Mesenchymal stem cell (in vitro differentiated cells and primary cell): ENCODE measurements at regions not wholly inside any gene's neighbourhood (a gene's known extent, or its start where the extent isn't known, plus 50 kb on each side); places are given as distances from the start of the nearest gene placed in this dataset.

Source experiments
- DNase-seq: peaks from one replicate; pipeline ENCODE4 v3.0.0-alpha.2; 2013
- H2AFZ ChIP-seq: one replicate; pipeline ENCODE4 v1.6.1; 2013; ENCODE audit warnings: low read depth, mild to moderate bottlenecking, control low read depth, inconsistent platforms, low read length, moderate library complexity
- H2AK5ac ChIP-seq: 2 replicates; pipeline ENCODE4 v1.6.1; 2013; ENCODE audit warnings: low read length, moderate library complexity, mild to moderate bottlenecking, inconsistent platforms; ENCODE audit not compliant: severe bottlenecking
- H2BK120ac ChIP-seq: one replicate; pipeline ENCODE4 v1.6.1; 2013; ENCODE audit warnings: low read depth, mild to moderate bottlenecking, inconsistent platforms, low read length, moderate library complexity
- H2BK12ac ChIP-seq, 2 experiments: one replicate each; pipeline ENCODE4 v1.6.1; 2013; ENCODE audit warnings: inconsistent platforms in 2 of 2, low read length in 2 of 2, mild to moderate bottlenecking in 2 of 2, moderate library complexity in 2 of 2, control low read depth in 1 of 2
- H2BK15ac ChIP-seq: one replicate; pipeline ENCODE4 v1.6.1; 2013; ENCODE audit warnings: mild to moderate bottlenecking, low read depth, inconsistent platforms; ENCODE audit not compliant: poor library complexity, severe bottlenecking
- H2BK5ac ChIP-seq: 2 replicates; pipeline ENCODE4 v1.6.1; 2013; ENCODE audit warnings: low read depth, mild to moderate bottlenecking, low read length, control low read depth, inconsistent platforms; ENCODE audit not compliant: poor library complexity, severe bottlenecking
- H3K14ac ChIP-seq, 2 experiments: one replicate each; pipeline ENCODE4 v1.6.1; 2013; ENCODE audit warnings: inconsistent platforms in 2 of 2, low read length in 2 of 2, control low read depth in 1 of 2, mild to moderate bottlenecking in 1 of 2, moderate library complexity in 1 of 2
- H3K18ac ChIP-seq, 2 experiments: one replicate each; pipeline ENCODE4 v1.6.1; 2013; ENCODE audit warnings: inconsistent platforms in 2 of 2, low read length in 2 of 2, control low read depth in 1 of 2, low read depth in 1 of 2, mild to moderate bottlenecking in 1 of 2
- H3K23ac ChIP-seq, 2 experiments: one replicate each; pipeline ENCODE4 v1.6.1; 2013; ENCODE audit warnings: inconsistent platforms in 2 of 2, low read length in 2 of 2, mild to moderate bottlenecking in 2 of 2, moderate library complexity in 2 of 2, control low read depth in 1 of 2
- H3K27ac ChIP-seq: 2 replicates; pipeline ENCODE4 v1.5.1; 2013; ENCODE audit warnings: mild to moderate bottlenecking, moderate library complexity, low read length, control low read depth, inconsistent platforms; ENCODE audit not compliant: poor library complexity, severe bottlenecking
- H3K27me3 ChIP-seq, 2 experiments: 2 replicates each; pipeline versions ENCODE4 v1.6.1 to v1.7.0; 2013; ENCODE audit warnings: low read length in 2 of 2, mild to moderate bottlenecking in 2 of 2, moderate library complexity in 2 of 2, control low read depth in 1 of 2, inconsistent platforms in 1 of 2; ENCODE audit not compliant: control insufficient read depth in 1 of 2, insufficient read depth in 1 of 2
- H3K36me3 ChIP-seq, 2 experiments: 2 replicates each; pipeline versions ENCODE4 v1.6.1 to v1.7.0; 2013; ENCODE audit warnings: low read length in 2 of 2, control low read depth in 1 of 2, inconsistent platforms in 1 of 2, low read depth in 1 of 2, mild to moderate bottlenecking in 1 of 2; ENCODE audit not compliant: insufficient read depth in 2 of 2, control insufficient read depth in 1 of 2
- H3K4ac ChIP-seq, 2 experiments: one replicate each; pipeline ENCODE4 v1.6.1; 2013; ENCODE audit warnings: inconsistent platforms in 2 of 2, low read length in 2 of 2, mild to moderate bottlenecking in 2 of 2, moderate library complexity in 2 of 2, control low read depth in 1 of 2, low read depth in 1 of 2
- H3K4me1 ChIP-seq: 2 replicates; pipeline ENCODE4 v1.6.1; 2013; ENCODE audit warnings: low read depth, low read length, control low read depth; ENCODE audit not compliant: control insufficient read depth, insufficient read depth
- H3K4me2 ChIP-seq: 2 replicates; pipeline ENCODE4 v1.6.1; 2013; ENCODE audit warnings: low read length, mild to moderate bottlenecking, inconsistent platforms; ENCODE audit not compliant: poor library complexity, severe bottlenecking
- H3K4me3 ChIP-seq, 2 experiments: 2 replicates each; pipeline versions ENCODE4 v1.5.1 to v1.7.0; 2013; ENCODE audit warnings: low read length in 2 of 2, mild to moderate bottlenecking in 2 of 2, control low read depth in 1 of 2, low read depth in 1 of 2; ENCODE audit not compliant: insufficient read depth in 1 of 2
- H3K79me1 ChIP-seq: replicated peaks from 2 replicates; pipeline ENCODE4 v1.6.1; 2013; ENCODE audit warnings: mild to moderate bottlenecking, control low read depth, low read length, inconsistent platforms; ENCODE audit not compliant: poor library complexity, severe bottlenecking
- H3K9ac ChIP-seq: 2 replicates; pipeline ENCODE4 v1.7.0; 2013; ENCODE audit warnings: mild to moderate bottlenecking, low read length, moderate library complexity
- H3K9me3 ChIP-seq: 2 replicates; pipeline ENCODE4 v1.7.0; 2013; ENCODE audit warnings: mild to moderate bottlenecking, low read length; ENCODE audit not compliant: control insufficient read depth
- H4K8ac ChIP-seq: one replicate; pipeline ENCODE4 v1.6.1; 2013; ENCODE audit warnings: inconsistent platforms, mild to moderate bottlenecking, low read length, moderate library complexity
- H4K91ac ChIP-seq: one replicate; pipeline ENCODE4 v1.6.1; 2013; ENCODE audit warnings: mild to moderate bottlenecking, low read length, inconsistent platforms
- WGBS: methylation state at CpG from one replicate; pipeline ENCODE4 v1.1.7; 2013; ENCODE audit warnings: mixed read lengths; 5-methylcytosine and 5-hydroxymethylcytosine counted together

GRCh38 chr4:111214371-111214770 is 591.5 kb upstream of the PITX2 start:
- Histone ChIP-seq H3K18ac (no peak overlapping the region), H3K4me1 (no peaks in the 10 kb centered on the region), H3K27me3 (no peaks in the 10 kb centered on the region), H3K9ac (no peak overlapping the region), H3K27ac (no peak overlapping the region), H4K8ac (no peak overlapping the region), H3K4me2 (no peak overlapping the region), H2BK12ac (no peak overlapping the region), H3K14ac (no peak overlapping the region), H2BK15ac (no peak overlapping the region), H3K9me3 (no peaks in the 10 kb centered on the region), H3K4ac (no peak overlapping the region), H3K36me3 (no peaks in the 10 kb centered on the region), H2AFZ (no peak overlapping the region), H3K79me1 (no peaks in the 10 kb centered on the region), H2BK5ac (no peak overlapping the region), H4K91ac (no peak overlapping the region), H2AK5ac (no peak overlapping the region), H3K4me3 (no peak overlapping the region), H3K23ac (no peak overlapping the region), H2BK120ac (no peak overlapping the region)
- WGBS, result no CpG with 5 or more reads among the region's 1 CpG
- DNase-seq, result no peak

GRCh38 chr4:111215755-111216154 is 592.9 kb upstream of the PITX2 start:
- no peaks in the 10 kb centered on the region for H3K9me3 ChIP-seq
- no peak overlapping the region for H4K91ac ChIP-seq
- no peak overlapping the region for H2BK15ac ChIP-seq
- no peak overlapping the region for H3K4me2 ChIP-seq
- H3K27ac ChIP-seq, result no peak overlapping the region
- no peak overlapping the region for H2BK120ac ChIP-seq
- H2BK12ac ChIP-seq, result no peak overlapping the region
- H3K9ac ChIP-seq, result no peak overlapping the region
- no peaks in the 10 kb centered on the region for H3K36me3 ChIP-seq
- no peak overlapping the region for H3K18ac ChIP-seq
- H3K14ac ChIP-seq, result no peak overlapping the region
- no peak overlapping the region for H4K8ac ChIP-seq
- H2BK5ac ChIP-seq, result no peak overlapping the region
- no peaks in the 10 kb centered on the region for H3K4me1 ChIP-seq
- H3K27me3 ChIP-seq, result no peaks in the 10 kb centered on the region
- no peak overlapping the region for H2AFZ ChIP-seq
- DNase-seq, result no peak
- H3K23ac ChIP-seq, result no peak overlapping the region
- no peak overlapping the region for H3K4me3 ChIP-seq
- no peak overlapping the region for H2AK5ac ChIP-seq
- no peak overlapping the region for H3K4ac ChIP-seq
- H3K79me1 ChIP-seq, result no peaks in the 10 kb centered on the region

GRCh38 chr4:111216791-111217190 is 593.9 kb upstream of the PITX2 start:
- Histone ChIP-seq H4K91ac (no peak overlapping the region), H3K18ac (no peak overlapping the region), H4K8ac (no peak overlapping the region), H3K14ac (no peak overlapping the region), H2AK5ac (no peak overlapping the region), H3K9me3 (no peaks in the 10 kb centered on the region), H3K36me3 (no peaks in the 10 kb centered on the region), H2BK15ac (no peak overlapping the region), H3K4me2 (no peak overlapping the region), H3K27me3 (no peaks in the 10 kb centered on the region), H3K27ac (no peak overlapping the region), H3K4me1 (no peaks in the 10 kb centered on the region), H2BK12ac (no peak overlapping the region), H2BK5ac (no peak overlapping the region), H2AFZ (no peak overlapping the region), H3K4ac (no peak overlapping the region), H3K4me3 (no peak overlapping the region), H3K9ac (no peak overlapping the region), H2BK120ac (no peak overlapping the region), H3K79me1 (no peaks in the 10 kb centered on the region), H3K23ac (no peak overlapping the region)
- no peak for DNase-seq

GRCh38 chr4:111221371-111221770 is 598.5 kb upstream of the PITX2 start:
- Histone ChIP-seq H3K27ac (no peak overlapping the region), H3K79me1 (no peaks in the 10 kb centered on the region), H3K4ac (no peak overlapping the region)

More at GRCh38 chr4:111221371-111221770, 598.5 kb upstream of the PITX2 start:
- H3K14ac ChIP-seq, result no peak overlapping the region
- no peak overlapping the region for H3K18ac ChIP-seq
- H2BK12ac ChIP-seq, result no peak overlapping the region
- no peaks in the 10 kb centered on the region for H3K4me1 ChIP-seq
- H2BK5ac ChIP-seq, result no peak overlapping the region
- H3K4me3 ChIP-seq, result no peak overlapping the region
- H2BK15ac ChIP-seq, result no peak overlapping the region
- no peak overlapping the region for H3K4me2 ChIP-seq
- no peak for DNase-seq
- no peaks in the 10 kb centered on the region for H3K36me3 ChIP-seq
- H2BK120ac ChIP-seq, result no peak overlapping the region
- no peak overlapping the region for H2AFZ ChIP-seq
- no peak overlapping the region for H4K8ac ChIP-seq
- H3K9me3 ChIP-seq, result no peaks in the 10 kb centered on the region
- no peaks in the 10 kb centered on the region for H3K27me3 ChIP-seq
- H3K23ac ChIP-seq, result no peak overlapping the region
- no peak overlapping the region for H3K9ac ChIP-seq
- H4K91ac ChIP-seq, result no peak overlapping the region
- no peak overlapping the region for H2AK5ac ChIP-seq
